ENCODE measurements at regions not wholly inside any gene's neighbourhood (a gene's known extent, or its start where the extent isn't known, plus 50 kb on each side); places are given as distances from the start of the nearest gene placed in this dataset.

DNA sequence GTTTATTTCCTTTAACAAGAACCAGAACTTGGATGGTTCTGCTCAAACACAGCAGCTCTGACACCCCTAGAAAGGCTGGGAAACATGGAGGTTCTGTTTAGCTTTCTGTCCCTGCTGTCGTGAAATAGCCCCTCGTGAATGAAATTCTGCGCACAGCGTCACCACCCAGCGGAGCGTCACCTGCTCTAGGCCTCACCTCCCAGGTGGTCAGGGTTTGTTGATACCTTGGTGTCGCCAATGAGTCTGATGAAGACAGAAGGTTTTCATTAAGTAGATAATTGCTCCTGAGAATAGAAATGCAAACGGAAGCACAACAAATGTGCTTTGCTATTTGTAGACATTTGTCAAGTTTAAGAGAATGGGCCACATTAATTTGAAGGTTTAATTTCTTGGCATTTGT lies 135.1 kb downstream of the EDN3 start:
- H3K9me3 ChIP-seq = no peaks in the 10 kb centered on the region
- no peak overlapping the region for H3K27ac ChIP-seq
- WGBS, 3 donors = 82 to 89% (median 83%) methylated on average over 8 of the region's 8 CpGs
- no peaks in the 10 kb centered on the region for H3K36me3 ChIP-seq
- TF ChIP-seq, protein P1, sequence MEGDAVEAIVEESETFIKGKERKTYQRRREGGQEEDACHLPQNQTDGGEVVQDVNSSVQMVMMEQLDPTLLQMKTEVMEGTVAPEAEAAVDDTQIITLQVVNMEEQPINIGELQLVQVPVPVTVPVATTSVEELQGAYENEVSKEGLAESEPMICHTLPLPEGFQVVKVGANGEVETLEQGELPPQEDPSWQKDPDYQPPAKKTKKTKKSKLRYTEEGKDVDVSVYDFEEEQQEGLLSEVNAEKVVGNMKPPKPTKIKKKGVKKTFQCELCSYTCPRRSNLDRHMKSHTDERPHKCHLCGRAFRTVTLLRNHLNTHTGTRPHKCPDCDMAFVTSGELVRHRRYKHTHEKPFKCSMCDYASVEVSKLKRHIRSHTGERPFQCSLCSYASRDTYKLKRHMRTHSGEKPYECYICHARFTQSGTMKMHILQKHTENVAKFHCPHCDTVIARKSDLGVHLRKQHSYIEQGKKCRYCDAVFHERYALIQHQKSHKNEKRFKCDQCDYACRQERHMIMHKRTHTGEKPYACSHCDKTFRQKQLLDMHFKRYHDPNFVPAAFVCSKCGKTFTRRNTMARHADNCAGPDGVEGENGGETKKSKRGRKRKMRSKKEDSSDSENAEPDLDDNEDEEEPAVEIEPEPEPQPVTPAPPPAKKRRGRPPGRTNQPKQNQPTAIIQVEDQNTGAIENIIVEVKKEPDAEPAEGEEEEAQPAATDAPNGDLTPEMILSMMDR (IDR thresholded peaks at IDR 0.05) = no peak
- TF ChIP-seq EP300 (IDR thresholded peaks at IDR 0.05) (no peak), POLR2A (IDR thresholded peaks at IDR 0.05) (no peak)
- no peak overlapping the region for H3K4me3 ChIP-seq
- no peaks in the 10 kb centered on the region for H3K4me1 ChIP-seq (ENCODE audit: insufficient read depth)
- intact Hi-C loops (cut with DNase I) = no loop called here
- no peaks in the 10 kb centered on the region for H3K27me3 ChIP-seq
- no peak for DNase-seq

DNA sequence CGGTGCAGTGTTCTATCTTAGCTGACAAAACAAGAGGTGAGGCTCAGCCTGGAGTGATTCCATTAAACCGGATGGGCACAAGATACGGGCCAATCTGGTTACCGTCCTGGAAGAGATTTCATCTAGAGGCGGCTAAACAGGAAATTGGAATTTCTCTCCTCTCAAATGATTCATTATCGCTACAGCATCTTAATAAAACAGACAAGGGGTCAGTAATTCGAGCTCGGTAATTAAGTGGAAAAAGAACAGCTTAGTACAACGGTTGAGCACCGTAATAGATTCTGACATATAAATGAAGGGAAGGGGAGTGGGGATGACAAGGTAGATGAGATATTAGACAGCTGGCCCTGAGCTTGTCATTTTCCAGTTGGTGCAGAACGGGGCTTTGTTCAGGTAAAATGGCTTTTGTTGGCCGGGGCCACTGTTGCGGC lies 137.2 kb downstream of the EDN3 start:
- Histone ChIP-seq H3K27me3 (no peaks in the 10 kb centered on the region), H3K36me3 (no peaks in the 10 kb centered on the region), H3K9me3 (no peaks in the 10 kb centered on the region), H3K4me3 (no peak overlapping the region), H3K27ac (no peak overlapping the region), H3K4me1 (ENCODE audit: insufficient read depth) (no peaks in the 10 kb centered on the region)
- TF ChIP-seq POLR2A (IDR thresholded peaks at IDR 0.05) = no peak
- TF ChIP-seq EP300 (IDR thresholded peaks at IDR 0.05) = no peak
- TF ChIP-seq, protein P1 (IDR thresholded peaks at IDR 0.05) = no peak
- DNase-seq = no peak
- intact Hi-C loops (cut with DNase I) = no loop called here
- 74 to 81% (median 79%) methylated on average over 13 of the region's 13 CpGs for WGBS, 3 donors

DNA sequence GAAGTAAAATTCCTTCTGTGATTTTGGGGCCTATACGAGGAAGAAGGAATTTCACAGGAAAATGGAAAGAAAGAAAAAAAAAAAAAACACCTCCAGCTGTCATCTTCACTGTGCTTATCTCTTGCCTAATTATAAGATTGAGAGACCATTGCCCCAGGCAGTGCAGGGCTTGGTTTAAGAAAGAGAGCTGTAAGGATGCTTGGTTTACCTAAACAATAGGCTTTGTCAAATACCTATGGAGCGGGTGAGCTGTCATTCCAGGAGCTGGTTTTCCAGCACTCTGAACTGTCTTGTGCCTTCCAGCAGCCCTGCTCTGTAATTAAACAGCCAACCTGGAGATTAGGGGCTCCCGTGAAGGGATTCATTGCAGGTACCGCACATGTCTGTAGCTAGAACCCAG lies 137.8 kb downstream of the EDN3 start:
- WGBS, 3 donors = 90 to 91% (median 90%) methylated on average over 4 of the region's 4 CpGs
- no peaks in the 10 kb centered on the region for H3K9me3 ChIP-seq
- H3K4me1 ChIP-seq (ENCODE audit: insufficient read depth) = no peaks in the 10 kb centered on the region
- no peak for DNase-seq
- H3K27me3 ChIP-seq = no peaks in the 10 kb centered on the region
- no peaks in the 10 kb centered on the region for H3K36me3 ChIP-seq
- intact Hi-C loops (cut with DNase I) = no loop called here
- H3K27ac ChIP-seq = no peak overlapping the region
- TF ChIP-seq, protein P1 (IDR thresholded peaks at IDR 0.05) = no peak
- TF ChIP-seq POLR2A (IDR thresholded peaks at IDR 0.05) (no peak), EP300 (IDR thresholded peaks at IDR 0.05) (no peak)
- H3K4me3 ChIP-seq = no peak overlapping the region

DNA sequence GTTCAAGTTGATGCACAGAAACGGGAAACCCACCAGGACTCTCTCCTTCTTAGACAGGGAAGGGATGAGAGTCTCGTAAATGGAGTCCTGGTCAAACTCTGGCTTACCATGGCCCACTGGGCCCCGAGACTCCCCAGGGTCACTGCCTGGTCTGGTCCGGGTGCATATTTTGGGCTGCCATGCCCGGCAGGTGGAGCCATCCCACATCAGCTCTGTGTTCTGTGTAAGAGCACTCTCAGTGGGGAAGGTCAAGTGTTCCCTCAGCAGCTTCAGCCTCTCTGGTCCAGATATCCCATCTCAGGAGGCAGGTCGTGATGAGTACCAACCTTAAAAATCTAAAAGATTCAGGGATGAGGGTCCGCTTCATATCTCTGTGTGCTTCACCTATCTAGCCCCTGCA lies 138.8 kb downstream of the EDN3 start:
- TF ChIP-seq, protein P1 (IDR thresholded peaks at IDR 0.05) = no peak
- TF ChIP-seq EP300 (IDR thresholded peaks at IDR 0.05) (no peak), POLR2A (IDR thresholded peaks at IDR 0.05) (no peak)
- Histone ChIP-seq H3K4me1 (ENCODE audit: insufficient read depth) (no peaks in the 10 kb centered on the region), H3K36me3 (no peaks in the 10 kb centered on the region), H3K27ac (no peak overlapping the region), H3K27me3 (no peaks in the 10 kb centered on the region), H3K9me3 (no peaks in the 10 kb centered on the region), H3K4me3 (no peak overlapping the region)
- no peak for DNase-seq
- intact Hi-C loops (cut with DNase I) = no loop called here
- WGBS, 3 donors = 81 to 84% (median 84%) methylated on average over 7 of the region's 7 CpGs

DNA sequence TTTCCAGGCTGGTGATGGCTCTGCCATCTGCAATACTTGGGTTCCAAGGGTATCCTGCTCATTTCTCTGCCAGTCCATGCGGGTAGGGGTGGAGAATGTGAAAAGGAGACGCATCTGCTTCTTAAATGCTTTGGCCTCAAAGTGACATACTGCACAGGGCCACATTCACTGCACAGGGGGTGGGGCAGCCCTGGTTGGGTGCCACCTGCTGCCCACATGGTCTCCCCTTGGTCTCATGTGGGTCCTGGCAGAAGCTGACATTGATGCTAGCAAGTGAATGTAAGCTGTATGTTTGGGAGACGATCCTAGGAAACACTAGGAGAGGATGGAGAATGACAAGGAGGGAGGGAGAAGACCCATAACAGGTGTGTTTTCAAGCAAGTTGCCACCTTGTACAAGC lies 140.9 kb downstream of the EDN3 start:
- no peaks in the 10 kb centered on the region for H3K36me3 ChIP-seq
- H3K4me1 ChIP-seq (ENCODE audit: insufficient read depth) = no peaks in the 10 kb centered on the region
- 78 to 91% (median 90%) methylated on average over 3 of the region's 3 CpGs for WGBS, 3 donors
- intact Hi-C loops (cut with DNase I) = no loop called here
- no peaks in the 10 kb centered on the region for H3K9me3 ChIP-seq
- H3K27me3 ChIP-seq = no peaks in the 10 kb centered on the region
- H3K27ac ChIP-seq = no peak overlapping the region
- no peak overlapping the region for H3K4me3 ChIP-seq
- TF ChIP-seq, protein P1 (IDR thresholded peaks at IDR 0.05) = no peak
- TF ChIP-seq POLR2A (IDR thresholded peaks at IDR 0.05) (no peak), EP300 (IDR thresholded peaks at IDR 0.05) (no peak)
- DNase-seq = no peak
